Liver (tissue), 8 donors: ENCODE measurements at regions not wholly inside any gene's neighbourhood (a gene's known extent, or its start where the extent isn't known, plus 50 kb on each side); places are given as distances from the start of the nearest gene placed in this dataset.

Experiments
- DNase-seq: peaks from one replicate; pipeline ENCODE4 v3.0.0-alpha.2; 2017; ENCODE audit warnings: low spot score
- H3K27ac ChIP-seq, 2 donors: one replicate each; pipeline ENCODE4 v1.7.0; 2013; ENCODE audit warnings: inconsistent platforms in 2 of 2, low read length in 2 of 2, control low read depth in 1 of 2, low read depth in 1 of 2, mild to moderate bottlenecking in 1 of 2
- H3K27me3 ChIP-seq, 4 donors: one replicate each; pipeline versions ENCODE4 v1.6.1 to v1.7.0; 2013; ENCODE audit warnings: low read length in 3 of 4, inconsistent platforms in 1 of 4, mild to moderate bottlenecking in 1 of 4, moderate library complexity in 1 of 4; ENCODE audit not compliant: control insufficient read depth in 4 of 4, insufficient read depth in 4 of 4
- H3K36me3 ChIP-seq, 4 donors: one replicate each; pipeline versions ENCODE4 v1.6.1 to v1.7.0; 2013; ENCODE audit warnings: low read length in 3 of 4, mild to moderate bottlenecking in 3 of 4, low read depth in 1 of 4, moderate library complexity in 1 of 4; ENCODE audit not compliant: control insufficient read depth in 4 of 4, insufficient read depth in 3 of 4
- H3K4me1 ChIP-seq, 4 donors: one replicate each; pipeline versions ENCODE4 v1.6.1 to v1.7.0; 2013; ENCODE audit warnings: low read length in 3 of 4, mild to moderate bottlenecking in 3 of 4, moderate library complexity in 1 of 4; ENCODE audit not compliant: control insufficient read depth in 4 of 4, insufficient read depth in 4 of 4
- H3K4me3 ChIP-seq, 3 donors: one replicate each; pipeline versions ENCODE4 v1.6.1 to v1.7.0; 2013; ENCODE audit warnings: low read length in 3 of 3, control low read depth in 1 of 3, low read depth in 1 of 3, mild to moderate bottlenecking in 1 of 3
- H3K9ac ChIP-seq, 2 donors: one replicate each; pipeline ENCODE4 v1.7.0; 2013; ENCODE audit warnings: low read length in 2 of 2, mild to moderate bottlenecking in 2 of 2, moderate library complexity in 2 of 2, control low read depth in 1 of 2, low read depth in 1 of 2
- H3K9me3 ChIP-seq, 4 donors: one replicate each; pipeline versions ENCODE4 v1.6.1 to v1.7.0; 2013; ENCODE audit warnings: low read length in 3 of 4; ENCODE audit not compliant: control insufficient read depth in 4 of 4
- EGR1 ChIP-seq, 2 donors: IDR thresholded peaks; 2 replicates each; pipeline ENCODE4 v1.6.1; 2016 to 2018; ENCODE audit warnings: antibody characterized with exemption in 2 of 2, low read depth in 2 of 2
- FOXA1 ChIP-seq: IDR thresholded peaks from 2 replicates; pipeline ENCODE4 v1.6.1; 2016; ENCODE audit warnings: antibody characterized with exemption
- FOXA2 ChIP-seq: IDR thresholded peaks from 2 replicates; pipeline ENCODE4 v1.6.1; 2016; ENCODE audit warnings: antibody characterized with exemption
- GABPA ChIP-seq, 2 donors: IDR thresholded peaks in 1 of 2; conservative IDR thresholded peaks in 1 of 2; 2 replicates each; pipeline ENCODE4 v1.6.1; 2016; ENCODE audit warnings: antibody characterized with exemption in 2 of 2, mild to moderate bottlenecking in 1 of 2, moderate library complexity in 1 of 2
- HNF4A ChIP-seq, 2 donors: conservative IDR thresholded peaks; 2 replicates each; pipeline ENCODE4 v1.6.1; 2016; ENCODE audit warnings: antibody characterized with exemption in 2 of 2, mild to moderate bottlenecking in 2 of 2
- HNF4G ChIP-seq: IDR thresholded peaks from 2 replicates; pipeline ENCODE4 v1.6.1; 2016; ENCODE audit warnings: antibody characterized with exemption
- JUND ChIP-seq, 2 donors: IDR thresholded peaks; 2 replicates each; pipeline ENCODE4 v1.6.1; 2016; ENCODE audit warnings: antibody characterized with exemption in 2 of 2
- NR2F2 ChIP-seq: IDR thresholded peaks from 2 replicates; pipeline ENCODE4 v1.6.1; 2016; ENCODE audit warnings: antibody characterized with exemption
- RAD21 ChIP-seq, 2 donors: IDR thresholded peaks; 2 replicates each; pipeline ENCODE4 v1.6.1; 2016; ENCODE audit warnings: antibody characterized with exemption in 2 of 2, mild to moderate bottlenecking in 2 of 2
- RXRA ChIP-seq, 2 donors: IDR thresholded peaks; 2 replicates each; pipeline ENCODE4 v1.6.1; 2017 to 2018; ENCODE audit warnings: antibody characterized with exemption in 2 of 2, mild to moderate bottlenecking in 1 of 2
- SP1 ChIP-seq: IDR thresholded peaks from 2 replicates; pipeline ENCODE4 v1.6.1; 2018; ENCODE audit warnings: antibody characterized with exemption, mild to moderate bottlenecking
- TAF1 ChIP-seq: conservative IDR thresholded peaks from 2 replicates; pipeline ENCODE4 v1.6.1; 2016; ENCODE audit warnings: antibody characterized with exemption, mild to moderate bottlenecking
- YY1 ChIP-seq: IDR thresholded peaks from 2 replicates; pipeline ENCODE4 v1.6.1; 2016; ENCODE audit warnings: antibody characterized with exemption, mild to moderate bottlenecking
- whole genome bisulfite sequencing: extraction: QIAGEN DNeasy Blood & Tissue Kit; methylation state at CpG from one replicate; pipeline ENCODE4 v1.1.7; 2013; 5-methylcytosine and 5-hydroxymethylcytosine counted together
- TF ChIP-seq, protein P1 (sequence below): IDR thresholded peaks from 2 replicates; pipeline ENCODE4 v1.6.1; 2016; ENCODE audit warnings: antibody characterized with exemption, mild to moderate bottlenecking
- TF ChIP-seq, protein P2 (sequence below): IDR thresholded peaks from 2 replicates; pipeline ENCODE4 v1.6.1; 2016; ENCODE audit warnings: antibody characterized with exemption
- TF ChIP-seq, protein P3 (sequence below): IDR thresholded peaks from 2 replicates; pipeline ENCODE4 v1.6.1; 2016; ENCODE audit warnings: antibody characterized with exemption
- TF ChIP-seq, protein P4 (sequence below): fragments of 150-350 bp; IDR thresholded peaks from 2 replicates; pipeline ENCODE4 v1.5.1; 2017; ENCODE audit warnings: improper control_type of control experiment, low read depth, low read length; ENCODE audit not compliant: missing input control
- TF ChIP-seq, protein P5 (sequence below): IDR thresholded peaks from 2 replicates; pipeline ENCODE4 v1.6.1; 2016; ENCODE audit warnings: antibody characterized with exemption
- donor health status: healthy.
- donor health status: healthy.
- donor health status: healthy.
- donor health status: healthy.
- donor health status: healthy.

DNA sequence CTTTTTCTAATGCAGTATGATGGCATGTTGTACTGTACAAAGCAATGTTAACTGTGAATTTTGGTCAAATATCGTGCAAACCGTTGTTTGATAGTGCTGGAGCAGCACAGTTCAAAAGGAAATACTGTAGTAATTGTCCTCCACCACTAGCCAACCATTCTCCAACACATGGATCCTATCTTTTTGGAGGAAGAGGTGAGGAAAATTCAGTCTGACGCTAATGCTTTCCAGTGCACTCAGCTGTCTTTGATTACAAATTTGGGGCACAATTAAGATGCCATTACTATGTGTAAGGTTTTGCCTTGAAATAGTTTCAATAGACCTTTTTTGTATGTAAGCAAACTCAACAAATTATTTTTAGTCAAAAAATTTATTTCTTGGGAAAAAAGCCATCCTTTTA is 240.5 kb upstream of the CCDC179 start (continued):
- TF ChIP-seq, protein P1, sequence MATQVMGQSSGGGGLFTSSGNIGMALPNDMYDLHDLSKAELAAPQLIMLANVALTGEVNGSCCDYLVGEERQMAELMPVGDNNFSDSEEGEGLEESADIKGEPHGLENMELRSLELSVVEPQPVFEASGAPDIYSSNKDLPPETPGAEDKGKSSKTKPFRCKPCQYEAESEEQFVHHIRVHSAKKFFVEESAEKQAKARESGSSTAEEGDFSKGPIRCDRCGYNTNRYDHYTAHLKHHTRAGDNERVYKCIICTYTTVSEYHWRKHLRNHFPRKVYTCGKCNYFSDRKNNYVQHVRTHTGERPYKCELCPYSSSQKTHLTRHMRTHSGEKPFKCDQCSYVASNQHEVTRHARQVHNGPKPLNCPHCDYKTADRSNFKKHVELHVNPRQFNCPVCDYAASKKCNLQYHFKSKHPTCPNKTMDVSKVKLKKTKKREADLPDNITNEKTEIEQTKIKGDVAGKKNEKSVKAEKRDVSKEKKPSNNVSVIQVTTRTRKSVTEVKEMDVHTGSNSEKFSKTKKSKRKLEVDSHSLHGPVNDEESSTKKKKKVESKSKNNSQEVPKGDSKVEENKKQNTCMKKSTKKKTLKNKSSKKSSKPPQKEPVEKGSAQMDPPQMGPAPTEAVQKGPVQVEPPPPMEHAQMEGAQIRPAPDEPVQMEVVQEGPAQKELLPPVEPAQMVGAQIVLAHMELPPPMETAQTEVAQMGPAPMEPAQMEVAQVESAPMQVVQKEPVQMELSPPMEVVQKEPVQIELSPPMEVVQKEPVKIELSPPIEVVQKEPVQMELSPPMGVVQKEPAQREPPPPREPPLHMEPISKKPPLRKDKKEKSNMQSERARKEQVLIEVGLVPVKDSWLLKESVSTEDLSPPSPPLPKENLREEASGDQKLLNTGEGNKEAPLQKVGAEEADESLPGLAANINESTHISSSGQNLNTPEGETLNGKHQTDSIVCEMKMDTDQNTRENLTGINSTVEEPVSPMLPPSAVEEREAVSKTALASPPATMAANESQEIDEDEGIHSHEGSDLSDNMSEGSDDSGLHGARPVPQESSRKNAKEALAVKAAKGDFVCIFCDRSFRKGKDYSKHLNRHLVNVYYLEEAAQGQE = no peak
- TF ChIP-seq RXRA (IDR thresholded peaks at IDR 0.05) = no peak

DNA sequence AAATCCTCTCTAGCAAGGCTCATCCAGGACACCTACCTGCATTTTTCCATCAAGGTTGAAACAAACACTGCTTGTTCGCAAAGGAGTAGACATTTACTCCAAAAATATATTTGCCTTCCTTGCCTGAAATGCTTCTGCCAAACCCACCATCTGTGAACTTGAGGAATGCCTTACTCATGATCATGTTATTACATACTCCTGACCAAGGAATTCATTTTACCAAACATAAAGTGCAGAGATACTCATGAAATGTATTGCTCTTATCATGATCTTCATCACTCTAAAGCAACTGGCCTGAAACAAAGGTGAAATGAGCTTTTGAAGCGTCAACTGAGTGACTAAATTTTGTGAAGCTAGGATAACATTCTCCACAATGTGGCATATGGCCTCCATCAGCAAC is 243.1 kb upstream of the CCDC179 start:
- 46% methylated on average over 2 of the region's 2 CpGs for WGBS
- no peak overlapping the region for H3K27ac ChIP-seq
- H3K9me3 ChIP-seq = no peaks in the 10 kb centered on the region
- no peak overlapping the region for H3K4me3 ChIP-seq
- no peak overlapping the region for H3K9ac ChIP-seq
- H3K27me3 ChIP-seq = no peaks in the 10 kb centered on the region
- no peaks in the 10 kb centered on the region for H3K4me1 ChIP-seq
- TF ChIP-seq, protein P2, sequence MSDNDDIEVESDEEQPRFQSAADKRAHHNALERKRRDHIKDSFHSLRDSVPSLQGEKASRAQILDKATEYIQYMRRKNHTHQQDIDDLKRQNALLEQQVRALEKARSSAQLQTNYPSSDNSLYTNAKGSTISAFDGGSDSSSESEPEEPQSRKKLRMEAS = no peak
- TF ChIP-seq RXRA (IDR thresholded peaks at IDR 0.05) = no peak
- TF ChIP-seq HNF4G = no peak
- TF ChIP-seq FOXA2 = no peak
- no peak for TF ChIP-seq JUND (IDR thresholded peaks at IDR 0.05)
- TF ChIP-seq TAF1 = no peak
- no peak for TF ChIP-seq EGR1 (IDR thresholded peaks at IDR 0.05; ENCODE audit: low read depth in 2 of 2)
- TF ChIP-seq, protein P3, sequence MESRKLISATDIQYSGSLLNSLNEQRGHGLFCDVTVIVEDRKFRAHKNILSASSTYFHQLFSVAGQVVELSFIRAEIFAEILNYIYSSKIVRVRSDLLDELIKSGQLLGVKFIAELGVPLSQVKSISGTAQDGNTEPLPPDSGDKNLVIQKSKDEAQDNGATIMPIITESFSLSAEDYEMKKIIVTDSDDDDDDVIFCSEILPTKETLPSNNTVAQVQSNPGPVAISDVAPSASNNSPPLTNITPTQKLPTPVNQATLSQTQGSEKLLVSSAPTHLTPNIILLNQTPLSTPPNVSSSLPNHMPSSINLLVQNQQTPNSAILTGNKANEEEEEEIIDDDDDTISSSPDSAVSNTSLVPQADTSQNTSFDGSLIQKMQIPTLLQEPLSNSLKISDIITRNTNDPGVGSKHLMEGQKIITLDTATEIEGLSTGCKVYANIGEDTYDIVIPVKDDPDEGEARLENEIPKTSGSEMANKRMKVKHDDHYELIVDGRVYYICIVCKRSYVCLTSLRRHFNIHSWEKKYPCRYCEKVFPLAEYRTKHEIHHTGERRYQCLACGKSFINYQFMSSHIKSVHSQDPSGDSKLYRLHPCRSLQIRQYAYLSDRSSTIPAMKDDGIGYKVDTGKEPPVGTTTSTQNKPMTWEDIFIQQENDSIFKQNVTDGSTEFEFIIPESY = no peak
- no peak for TF ChIP-seq HNF4A (conservative IDR thresholded peaks at IDR 0.05)
- TF ChIP-seq YY1 = no peak
- TF ChIP-seq, protein P1 = no peak
- TF ChIP-seq, protein P4, sequence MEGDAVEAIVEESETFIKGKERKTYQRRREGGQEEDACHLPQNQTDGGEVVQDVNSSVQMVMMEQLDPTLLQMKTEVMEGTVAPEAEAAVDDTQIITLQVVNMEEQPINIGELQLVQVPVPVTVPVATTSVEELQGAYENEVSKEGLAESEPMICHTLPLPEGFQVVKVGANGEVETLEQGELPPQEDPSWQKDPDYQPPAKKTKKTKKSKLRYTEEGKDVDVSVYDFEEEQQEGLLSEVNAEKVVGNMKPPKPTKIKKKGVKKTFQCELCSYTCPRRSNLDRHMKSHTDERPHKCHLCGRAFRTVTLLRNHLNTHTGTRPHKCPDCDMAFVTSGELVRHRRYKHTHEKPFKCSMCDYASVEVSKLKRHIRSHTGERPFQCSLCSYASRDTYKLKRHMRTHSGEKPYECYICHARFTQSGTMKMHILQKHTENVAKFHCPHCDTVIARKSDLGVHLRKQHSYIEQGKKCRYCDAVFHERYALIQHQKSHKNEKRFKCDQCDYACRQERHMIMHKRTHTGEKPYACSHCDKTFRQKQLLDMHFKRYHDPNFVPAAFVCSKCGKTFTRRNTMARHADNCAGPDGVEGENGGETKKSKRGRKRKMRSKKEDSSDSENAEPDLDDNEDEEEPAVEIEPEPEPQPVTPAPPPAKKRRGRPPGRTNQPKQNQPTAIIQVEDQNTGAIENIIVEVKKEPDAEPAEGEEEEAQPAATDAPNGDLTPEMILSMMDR = no peak
- TF ChIP-seq SP1 = no peak
- TF ChIP-seq RAD21 (IDR thresholded peaks at IDR 0.05) = no peak
- TF ChIP-seq FOXA1 = no peak
- TF ChIP-seq NR2F2 = no peak
- TF ChIP-seq, protein P5, sequence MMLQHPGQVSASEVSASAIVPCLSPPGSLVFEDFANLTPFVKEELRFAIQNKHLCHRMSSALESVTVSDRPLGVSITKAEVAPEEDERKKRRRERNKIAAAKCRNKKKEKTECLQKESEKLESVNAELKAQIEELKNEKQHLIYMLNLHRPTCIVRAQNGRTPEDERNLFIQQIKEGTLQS = no peak
- TF ChIP-seq GABPA (IDR thresholded peaks at IDR 0.05 in 1 of 2, conservative IDR thresholded peaks at IDR 0.05 in 1 of 2) = no peak
- DNase-seq = no peak
- no peaks in the 10 kb centered on the region for H3K36me3 ChIP-seq
